CD14-positive monocyte (primary cell): ENCODE measurements at regions not wholly inside any gene's neighbourhood (a gene's known extent, or its start where the extent isn't known, plus 50 kb on each side); places are given as distances from the start of the nearest gene placed in this dataset.

Experiments
- DNase-seq, 3 donors: peaks; one replicate each; pipeline ENCODE4 v3.0.0-alpha.2; 2011 to 2022
- H2AFZ ChIP-seq: 2 replicates; pipeline ENCODE4 v1.6.0; 2012; ENCODE audit warnings: mild to moderate bottlenecking, low read depth, low read length, inconsistent platforms; ENCODE audit not compliant: insufficient read depth, poor library complexity, severe bottlenecking
- H3K27ac ChIP-seq, 2 donors: 1 replicate in 1 of 2; 2 replicates in 1 of 2; pipeline ENCODE4 v1.5.1; 2012 to 2013; ENCODE audit warnings: low read length in 2 of 2, control low read depth in 1 of 2, inconsistent platforms in 1 of 2, low read depth in 1 of 2, mild to moderate bottlenecking in 1 of 2
- H3K27me3 ChIP-seq, 2 donors: one replicate each; pipeline versions ENCODE4 v1.6.0 to v1.6.1; 2011 to 2013; ENCODE audit warnings: low read length in 2 of 2; ENCODE audit not compliant: control insufficient read depth in 2 of 2, insufficient read depth in 2 of 2
- H3K36me3 ChIP-seq, 2 donors: replicated peaks in 1 of 2; 1 replicate in 1 of 2; 2 replicates in 1 of 2; pipeline versions ENCODE4 v1.5.1 to v1.6.1; 2012 to 2013; ENCODE audit warnings: low read length in 2 of 2, control low read depth in 1 of 2, inconsistent platforms in 1 of 2, mild to moderate bottlenecking in 1 of 2; ENCODE audit not compliant: insufficient read depth in 2 of 2, control insufficient read depth in 1 of 2
- H3K4me1 ChIP-seq, 2 donors: 1 replicate in 1 of 2; 2 replicates in 1 of 2; pipeline versions ENCODE4 v1.5.1 to v1.6.1; 2012 to 2013; ENCODE audit warnings: low read length in 2 of 2, control low read depth in 1 of 2, inconsistent platforms in 1 of 2, mild to moderate bottlenecking in 1 of 2, moderate library complexity in 1 of 2; ENCODE audit not compliant: insufficient read depth in 2 of 2, control insufficient read depth in 1 of 2
- H3K4me2 ChIP-seq: replicated peaks from 2 replicates; pipeline ENCODE3; 2012; ENCODE audit warnings: low read length, moderate library complexity, mild to moderate bottlenecking; ENCODE audit not compliant: poor library complexity, severe bottlenecking; ENCODE audit errors: extremely low read depth
- H3K4me3 ChIP-seq, 3 experiments: fragments of 200-600 bp in 1 of 3; sonication (generic) in 1 of 3; replicated peaks in 1 of 3; 1 replicate in 2 of 3; 2 replicates in 1 of 3; pipeline ENCODE4 v1.5.1; 2011 to 2013; ENCODE audit warnings: low read length in 3 of 3, mild to moderate bottlenecking in 3 of 3, control low read depth in 2 of 3, low read depth in 2 of 3, inconsistent platforms in 1 of 3, moderate library complexity in 1 of 3
- H3K79me2 ChIP-seq: 2 replicates; pipeline ENCODE4 v1.6.0; 2012; ENCODE audit warnings: mild to moderate bottlenecking, control low read depth, inconsistent platforms, low read length, moderate library complexity; ENCODE audit not compliant: insufficient read depth
- H3K9ac ChIP-seq: 2 replicates; pipeline ENCODE4 v1.6.0; 2017; ENCODE audit warnings: low read length, mild to moderate bottlenecking; ENCODE audit not compliant: insufficient read depth, poor library complexity, severe bottlenecking
- H3K9me3 ChIP-seq, 2 donors: replicated peaks in 1 of 2; 1 replicate in 1 of 2; 2 replicates in 1 of 2; pipeline versions ENCODE4 v1.5.1 to v1.6.1; 2012 to 2013; ENCODE audit warnings: low read length in 2 of 2, control low read depth in 1 of 2; ENCODE audit not compliant: control insufficient read depth in 1 of 2, insufficient read depth in 1 of 2
- H4K20me1 ChIP-seq: 2 replicates; pipeline ENCODE4 v1.6.0; 2012; ENCODE audit warnings: mild to moderate bottlenecking, low read length, control low read depth, moderate library complexity; ENCODE audit not compliant: insufficient read depth
- H3K27ac Mint-ChIP-seq, 7 donors: one replicate each; pipeline ENCODE4 v1.8.0; 2020; ENCODE audit warnings: mild to moderate bottlenecking in 7 of 7, mixed read lengths in 7 of 7, moderate library complexity in 6 of 7, inconsistent platforms in 2 of 7
- H3K27me3 Mint-ChIP-seq, 3 donors: one replicate each; pipeline ENCODE4 v1.8.0; 2021 to 2022; ENCODE audit warnings: low read depth in 3 of 3, mild to moderate bottlenecking in 3 of 3, mixed read lengths in 3 of 3, moderate library complexity in 3 of 3, inconsistent platforms in 1 of 3
- H3K36me3 Mint-ChIP-seq, 2 donors: one replicate each; pipeline ENCODE4 v1.8.0; 2020; ENCODE audit warnings: mixed read lengths in 2 of 2, inconsistent platforms in 1 of 2, mild to moderate bottlenecking in 1 of 2
- H3K4me1 Mint-ChIP-seq: one replicate; pipeline ENCODE4 v1.8.0; 2020; ENCODE audit warnings: mild to moderate bottlenecking, mixed read lengths
- H3K4me3 Mint-ChIP-seq, 2 donors: one replicate each; pipeline ENCODE4 v1.8.0; 2020; ENCODE audit warnings: mild to moderate bottlenecking in 2 of 2, mixed read lengths in 2 of 2, moderate library complexity in 1 of 2
- H3K9me3 Mint-ChIP-seq, 7 donors: one replicate each; pipeline ENCODE4 v1.8.0; 2020 to 2022; ENCODE audit warnings: mixed read lengths in 7 of 7, mild to moderate bottlenecking in 6 of 7, moderate library complexity in 6 of 7, inconsistent platforms in 2 of 7
- WGBS: methylation state at CpG from one replicate; pipeline ENCODE4 v1.1.5; 2013; ENCODE audit warnings: missing lambda C conversion rate; ENCODE audit not compliant: insufficient coverage; 5-methylcytosine and 5-hydroxymethylcytosine counted together
- intact Hi-C, 2 donors: fragments of 100-400 bp; cut with micrococcal nuclease; formaldehyde crosslinking; loops; one replicate each; pipeline versions ENCODE4 v1.15.0 to v1.15.1; 2023
- TF ChIP-seq, protein P1 (sequence below): fragments of 200-600 bp; IDR thresholded peaks from one replicate; pipeline ENCODE4 v1.8.0; 2022; ENCODE audit warnings: antibody characterized with exemption, mild to moderate bottlenecking

DNA sequence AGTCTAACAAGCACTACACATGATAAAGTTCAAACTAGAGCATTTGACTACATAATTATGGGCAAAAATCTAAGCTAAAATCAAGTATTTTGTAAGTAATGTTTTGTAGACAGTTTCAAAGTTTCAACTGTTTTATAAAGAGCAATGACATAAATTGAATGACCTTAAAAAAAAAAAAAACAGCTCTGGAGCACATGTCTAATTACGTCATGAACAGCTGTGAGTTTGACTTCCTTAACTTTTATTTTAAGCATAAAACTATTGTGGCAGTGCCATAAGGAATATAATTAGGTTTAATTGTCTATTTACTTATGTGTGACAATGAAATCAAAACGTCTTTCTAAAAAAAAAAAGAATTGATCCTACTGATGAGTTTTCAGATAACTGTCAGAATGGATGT, 272.5 kb upstream of the LRRC7 start:
- Mint-ChIP-seq H3K27me3 (no peaks in the 10 kb centered on the region), H3K4me1 (peaks cover 3% of the 10 kb centered on the region), H3K9me3 (peaks cover 0 to 2% (median 0%) of the 10 kb centered on the region in 7 donors), H3K4me3 (no peak overlapping the region), H3K27ac (no peak overlapping the region), H3K36me3 (no peaks in the 10 kb centered on the region)
- intact Hi-C loops: no loop called here
- WGBS: no CpG with 5 or more reads among the region's 2 CpGs
- H4K20me1 ChIP-seq: no peaks in the 10 kb centered on the region
- no peak overlapping the region for H3K9ac ChIP-seq
- no peak overlapping the region for H3K27ac ChIP-seq
- no peaks in the 10 kb centered on the region for H3K9me3 ChIP-seq
- H3K36me3 ChIP-seq: no peaks in the 10 kb centered on the region
- H3K4me1 ChIP-seq: no peaks in the 10 kb centered on the region
- TF ChIP-seq, protein P1, sequence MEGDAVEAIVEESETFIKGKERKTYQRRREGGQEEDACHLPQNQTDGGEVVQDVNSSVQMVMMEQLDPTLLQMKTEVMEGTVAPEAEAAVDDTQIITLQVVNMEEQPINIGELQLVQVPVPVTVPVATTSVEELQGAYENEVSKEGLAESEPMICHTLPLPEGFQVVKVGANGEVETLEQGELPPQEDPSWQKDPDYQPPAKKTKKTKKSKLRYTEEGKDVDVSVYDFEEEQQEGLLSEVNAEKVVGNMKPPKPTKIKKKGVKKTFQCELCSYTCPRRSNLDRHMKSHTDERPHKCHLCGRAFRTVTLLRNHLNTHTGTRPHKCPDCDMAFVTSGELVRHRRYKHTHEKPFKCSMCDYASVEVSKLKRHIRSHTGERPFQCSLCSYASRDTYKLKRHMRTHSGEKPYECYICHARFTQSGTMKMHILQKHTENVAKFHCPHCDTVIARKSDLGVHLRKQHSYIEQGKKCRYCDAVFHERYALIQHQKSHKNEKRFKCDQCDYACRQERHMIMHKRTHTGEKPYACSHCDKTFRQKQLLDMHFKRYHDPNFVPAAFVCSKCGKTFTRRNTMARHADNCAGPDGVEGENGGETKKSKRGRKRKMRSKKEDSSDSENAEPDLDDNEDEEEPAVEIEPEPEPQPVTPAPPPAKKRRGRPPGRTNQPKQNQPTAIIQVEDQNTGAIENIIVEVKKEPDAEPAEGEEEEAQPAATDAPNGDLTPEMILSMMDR: no peak
- no peak for DNase-seq
- H3K4me2 ChIP-seq: no peak overlapping the region
- no peaks in the 10 kb centered on the region for H3K79me2 ChIP-seq
- H3K27me3 ChIP-seq: no peaks in the 10 kb centered on the region
- no peak overlapping the region for H2AFZ ChIP-seq
- H3K4me3 ChIP-seq: no peak overlapping the region

DNA sequence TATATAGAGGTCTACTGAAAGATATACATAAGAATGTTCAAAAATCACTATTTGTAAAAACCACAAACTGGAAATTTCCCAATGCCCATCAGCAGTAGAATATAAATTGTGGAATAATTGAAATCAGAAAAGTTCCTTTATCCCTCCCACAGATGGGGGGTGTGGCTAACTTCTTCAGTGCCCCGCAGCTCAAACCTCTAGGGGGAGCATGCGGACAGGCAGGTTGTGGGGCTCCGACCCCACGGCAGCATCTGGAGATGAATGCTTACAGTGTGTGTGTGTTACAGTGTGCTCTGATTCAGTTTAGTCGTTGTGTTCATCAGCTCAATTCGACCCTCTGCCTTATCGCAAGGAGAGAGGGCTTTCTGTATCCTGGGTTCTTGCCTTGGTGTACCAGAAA, 262.1 kb upstream of the LRRC7 start:
- peaks cover 3 to 16% of the 10 kb centered on the region in 2 donors for H3K9me3 ChIP-seq
- no peaks in the 10 kb centered on the region for H3K27me3 ChIP-seq
- TF ChIP-seq, protein P1: no peak
- H3K36me3 Mint-ChIP-seq: no peaks in the 10 kb centered on the region
- H3K4me2 ChIP-seq: no peak overlapping the region
- no peaks in the 10 kb centered on the region for H3K4me1 ChIP-seq
- 81% methylated on average over 7 of the region's 7 CpGs for WGBS
- no peaks in the 10 kb centered on the region for H3K4me1 Mint-ChIP-seq
- no peaks in the 10 kb centered on the region for H3K79me2 ChIP-seq
- no peaks in the 10 kb centered on the region for H3K27me3 Mint-ChIP-seq
- intact Hi-C loops: no loop called here
- H4K20me1 ChIP-seq: no peaks in the 10 kb centered on the region
- H3K36me3 ChIP-seq: no peaks in the 10 kb centered on the region
- no peak overlapping the region for H3K9ac ChIP-seq
- no peak overlapping the region for H3K27ac ChIP-seq
- H3K9me3 Mint-ChIP-seq: peaks cover 4 to 20% (median 9%) of the 10 kb centered on the region in 7 donors
- no peak overlapping the region for H3K4me3 ChIP-seq
- H2AFZ ChIP-seq: no peak overlapping the region
- no peak overlapping the region for H3K4me3 Mint-ChIP-seq
- DNase-seq: no peak
- H3K27ac Mint-ChIP-seq: no peak overlapping the region
